Left lobe of liver (tissue), 2 donors: ENCODE measurements at regions not wholly inside any gene's neighbourhood (a gene's known extent, or its start where the extent isn't known, plus 50 kb on each side); places are given as distances from the start of the nearest gene placed in this dataset.

Experiments used
- ATAC-seq: fragments of 200-7000 bp; cut with Tn5 transposase; one replicate; pipeline ENCODE4 v1.9.1; 2020; ENCODE audit warnings: mild to moderate bottlenecking, moderate library complexity
- DNase-seq: peaks from one replicate; pipeline ENCODE4 v3.0.0-alpha.2; 2020; ENCODE audit warnings: low spot score
- donor health status: DM: no; HTN: no; CAD: no; lungs with moderate emphysema.
- donor health status: DM: no; HTN: yes; CAD: no.

GRCh38 chr6:166106076-166106686 is 61.5 kb downstream of the TBXT start:
- DNase-seq (peak; percentile 63), ATAC-seq (peak; percentile 96)

- no peak for DNase-seq
- ATAC-seq, result no peak
Measured at GRCh38 chr6:166105341-166106075, 62.1 kb downstream of the TBXT start.

- no peak for ATAC-seq
Measured at GRCh38 chr6:166104872-166105271, 62.8 kb downstream of the TBXT start.

GRCh38 chr6:166104107-166104506 is 63.5 kb downstream of the TBXT start:
- ATAC-seq, result no peak
- DNase-seq, result no peak

More at GRCh38 chr6:166104872-166105271, 62.8 kb downstream of the TBXT start:
- DNase-seq, result no peak

- no peak for ATAC-seq
- DNase-seq, result no peak
Measured at GRCh38 chr6:166101819-166102419, 65.7 kb downstream of the TBXT start.

- ATAC-seq (peak; percentile 98), DNase-seq (peak; percentile 59)
Measured at GRCh38 chr6:166097914-166098522, 69.6 kb downstream of the TBXT start.

- ATAC-seq, result no peak
- no peak for DNase-seq
Measured at GRCh38 chr6:166087852-166088251, 79.8 kb downstream of the TBXT start.

- DNase-seq (no peak), ATAC-seq (no peak)
Measured at GRCh38 chr6:166087246-166087645, 80.4 kb downstream of the TBXT start.

GRCh38 chr6:166085500-166085899 is 82.2 kb downstream of the TBXT start:
- DNase-seq (no peak), ATAC-seq (no peak)

GRCh38 chr6:166084951-166085350 is 82.7 kb downstream of the TBXT start:
- ATAC-seq (no peak), DNase-seq (no peak)

- no peak for DNase-seq
- no peak for ATAC-seq
Measured at GRCh38 chr6:166079841-166080240, 87.8 kb downstream of the TBXT start.

- DNase-seq (no peak), ATAC-seq (no peak)
Measured at GRCh38 chr6:166078294-166078693, 89.4 kb downstream of the TBXT start.

- ATAC-seq (no peak), DNase-seq (no peak)
Measured at GRCh38 chr6:166076625-166077024, 91.0 kb downstream of the TBXT start.

GRCh38 chr6:166075925-166076324 is 91.7 kb downstream of the TBXT start:
- ATAC-seq, result no peak
- no peak for DNase-seq

GRCh38 chr6:166075186-166075585 is 92.5 kb downstream of the TBXT start:
- ATAC-seq (no peak), DNase-seq (no peak)

GRCh38 chr6:166073082-166073481 is 94.6 kb downstream of the TBXT start:
- ATAC-seq (no peak), DNase-seq (no peak)

- DNase-seq (no peak), ATAC-seq (no peak)
Measured at GRCh38 chr6:166068768-166069167, 98.9 kb downstream of the TBXT start.

GRCh38 chr6:166058064-166058739 is 109.4 kb downstream of the TBXT start:
- DNase-seq, result no peak
- no peak for ATAC-seq

- DNase-seq (no peak), ATAC-seq (no peak)
Measured at GRCh38 chr6:166057431-166057830, 110.2 kb downstream of the TBXT start.

- ATAC-seq, result no peak
- no peak for DNase-seq
Measured at GRCh38 chr6:166056637-166057036, 111.0 kb downstream of the TBXT start.

GRCh38 chr6:166055801-166056200 is 111.8 kb downstream of the TBXT start:
- DNase-seq (no peak), ATAC-seq (no peak)
